A673 (cell line): ENCODE measurements at regions not wholly inside any gene's neighbourhood (a gene's known extent, or its start where the extent isn't known, plus 50 kb on each side); places are given as distances from the start of the nearest gene placed in this dataset.

Experiments
- BruUV-seq: library from RNA; stranded (reverse); fragments of 400-500 nt; replicated peaks from 2 replicates; lab custom pipeline; 2021; lab: Mats Ljungman, UMichigan
- CTCF ChIA-PET: fragments of 300-600 bp; sonication (Branson Sonifier 250); formaldehyde crosslinking; loops from one replicate; lab custom pipeline; 2022; ENCODE audit warnings: antibody characterized with exemption; lab: Charles Lee
- POLR2A ChIA-PET: fragments of 300-600 bp; sonication (Branson Sonifier 250); formaldehyde crosslinking; loops from one replicate; lab custom pipeline; 2022; ENCODE audit warnings: antibody characterized with exemption; ENCODE audit not compliant: low non-redundant PET; lab: Charles Lee
- DNase-seq: peaks from one replicate; pipeline ENCODE4 v3.0.0-alpha.2; 2015; ENCODE audit warnings: low spot score
- H3K27ac ChIP-seq: fragments of 200-600 bp; sonication (generic); 2 replicates; pipeline ENCODE4 v1.5.1; 2016; ENCODE audit warnings: mixed run types, low read depth, mild to moderate bottlenecking, mixed read lengths, antibody characterized with exemption, low read length; ENCODE audit not compliant: poor library complexity, severe bottlenecking
- H3K27me3 ChIP-seq: fragments of 200-600 bp; sonication (generic); replicated peaks from 2 replicates; pipeline ENCODE4 v1.6.1; 2017; ENCODE audit warnings: mixed run types, low read depth, mild to moderate bottlenecking, mixed read lengths, antibody characterized with exemption, low read length; ENCODE audit not compliant: insufficient read depth, poor library complexity
- H3K36me3 ChIP-seq: fragments of 200-600 bp; sonication (generic); 2 replicates; pipeline ENCODE4 v1.6.1; 2016; ENCODE audit warnings: mixed run types, mild to moderate bottlenecking, mixed read lengths, antibody characterized with exemption, low read length; ENCODE audit not compliant: insufficient read depth, poor library complexity, severe bottlenecking
- H3K4me1 ChIP-seq: fragments of 200-600 bp; sonication (generic); 2 replicates; pipeline ENCODE4 v1.6.1; 2017; ENCODE audit warnings: mixed run types, mild to moderate bottlenecking, mixed read lengths, antibody characterized with exemption, low read length; ENCODE audit not compliant: insufficient read depth, poor library complexity, severe bottlenecking
- H3K4me3 ChIP-seq: fragments of 200-600 bp; sonication (generic); 2 replicates; pipeline ENCODE4 v1.5.1; 2016; ENCODE audit warnings: low read depth, mixed run types, mild to moderate bottlenecking, mixed read lengths, low read length; ENCODE audit not compliant: poor library complexity, severe bottlenecking
- H3K9me3 ChIP-seq: fragments of 200-600 bp; sonication (generic); 2 replicates; pipeline ENCODE4 v1.6.1; 2016; ENCODE audit warnings: mixed run types, low read depth, mild to moderate bottlenecking, mixed read lengths, antibody characterized with exemption, low read length; ENCODE audit not compliant: poor library complexity, severe bottlenecking
- EZH2 ChIP-seq: fragments of 200-600 bp; sonication (generic); IDR thresholded peaks from 2 replicates; pipeline ENCODE4 v1.6.1; 2017; ENCODE audit warnings: borderline replicate concordance, low read depth, mild to moderate bottlenecking, mixed read lengths, antibody characterized with exemption, low read length; ENCODE audit not compliant: poor library complexity, severe bottlenecking
- intact Hi-C: fragments of 100-400 bp; cut with micrococcal nuclease; formaldehyde crosslinking; loops from one replicate; pipeline ENCODE4 v1.10.0; 2022; ENCODE audit not compliant: unreplicated experiment
- TF ChIP-seq, protein P1 (sequence below): fragments of 300-800, 200-600 bp; sonication (generic); conservative IDR thresholded peaks from 2 replicates; pipeline ENCODE4 v1.5.1; 2017; ENCODE audit warnings: low read depth, mild to moderate bottlenecking, antibody characterized with exemption, low read length, moderate library complexity, mixed read lengths

DNA sequence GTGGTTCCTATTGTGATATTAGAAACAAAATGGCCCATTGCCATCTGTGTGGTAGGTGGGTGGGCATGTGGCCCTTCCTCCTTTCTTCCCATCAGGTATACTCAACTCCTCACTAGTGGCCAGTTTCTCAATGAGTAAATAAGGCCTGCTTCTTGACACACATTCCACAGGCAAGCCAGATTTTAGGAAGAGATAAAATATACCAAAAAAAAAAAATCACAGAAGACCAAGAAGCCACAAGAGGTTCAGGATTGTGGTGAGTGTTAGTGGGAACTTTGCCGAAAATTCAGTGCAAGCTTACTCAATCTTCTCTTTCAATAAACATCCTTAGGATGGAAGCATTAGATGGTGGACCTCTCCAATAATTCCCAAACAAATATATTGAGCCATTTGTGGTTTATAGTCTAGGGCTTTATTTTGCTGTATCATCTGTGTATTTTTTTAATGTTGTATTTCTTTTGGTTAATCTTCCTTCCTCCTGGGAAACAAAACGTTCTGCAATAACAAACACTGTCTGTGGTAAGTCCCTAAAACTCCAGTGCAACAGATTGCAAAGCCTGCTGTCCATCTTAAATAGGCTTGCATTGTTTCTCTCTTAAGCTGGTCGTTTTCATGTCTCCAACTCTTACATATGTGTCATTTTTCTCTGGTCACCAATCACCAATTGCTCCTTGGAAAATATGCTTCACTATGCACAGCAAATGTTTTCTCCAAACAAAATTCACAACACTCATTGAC is 289.9 kb upstream of the KITLG start:
- intact Hi-C loops = no loop called here
- Histone ChIP-seq H3K4me1 (no peaks in the 10 kb centered on the region), H3K4me3 (no peak overlapping the region), H3K9me3 (no peaks in the 10 kb centered on the region), H3K36me3 (no peaks in the 10 kb centered on the region), H3K27ac (no peak overlapping the region), H3K27me3 (no peaks in the 10 kb centered on the region)
- POLR2A ChIA-PET = no interaction called here
- CTCF ChIA-PET = no interaction called here
- no TSS peak for BruUV-seq
- TF ChIP-seq EZH2 = no peak
- TF ChIP-seq, protein P1, sequence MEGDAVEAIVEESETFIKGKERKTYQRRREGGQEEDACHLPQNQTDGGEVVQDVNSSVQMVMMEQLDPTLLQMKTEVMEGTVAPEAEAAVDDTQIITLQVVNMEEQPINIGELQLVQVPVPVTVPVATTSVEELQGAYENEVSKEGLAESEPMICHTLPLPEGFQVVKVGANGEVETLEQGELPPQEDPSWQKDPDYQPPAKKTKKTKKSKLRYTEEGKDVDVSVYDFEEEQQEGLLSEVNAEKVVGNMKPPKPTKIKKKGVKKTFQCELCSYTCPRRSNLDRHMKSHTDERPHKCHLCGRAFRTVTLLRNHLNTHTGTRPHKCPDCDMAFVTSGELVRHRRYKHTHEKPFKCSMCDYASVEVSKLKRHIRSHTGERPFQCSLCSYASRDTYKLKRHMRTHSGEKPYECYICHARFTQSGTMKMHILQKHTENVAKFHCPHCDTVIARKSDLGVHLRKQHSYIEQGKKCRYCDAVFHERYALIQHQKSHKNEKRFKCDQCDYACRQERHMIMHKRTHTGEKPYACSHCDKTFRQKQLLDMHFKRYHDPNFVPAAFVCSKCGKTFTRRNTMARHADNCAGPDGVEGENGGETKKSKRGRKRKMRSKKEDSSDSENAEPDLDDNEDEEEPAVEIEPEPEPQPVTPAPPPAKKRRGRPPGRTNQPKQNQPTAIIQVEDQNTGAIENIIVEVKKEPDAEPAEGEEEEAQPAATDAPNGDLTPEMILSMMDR = no peak
- DNase-seq = no peak

DNA sequence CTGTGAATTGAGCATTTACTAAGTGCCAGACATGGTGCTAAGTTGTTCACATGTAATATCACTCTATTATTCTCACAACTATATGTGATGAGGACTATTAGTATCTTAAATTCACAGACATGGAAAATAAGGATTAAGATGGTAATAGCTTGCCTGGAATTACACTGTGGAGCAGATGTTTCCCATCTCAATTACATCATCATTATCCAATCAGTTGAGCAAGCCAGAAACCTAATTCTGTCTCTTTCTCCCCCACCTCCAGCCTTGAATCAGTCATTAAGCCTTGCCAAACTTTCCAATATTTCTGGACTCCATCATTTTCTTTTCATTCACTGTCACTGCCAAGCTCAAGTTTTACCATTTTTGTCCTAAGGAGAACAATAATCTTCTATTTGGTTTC is 287.8 kb upstream of the KITLG start:
- Histone ChIP-seq H3K9me3 (no peaks in the 10 kb centered on the region), H3K4me3 (no peak overlapping the region), H3K27me3 (no peaks in the 10 kb centered on the region), H3K4me1 (no peaks in the 10 kb centered on the region), H3K27ac (no peak overlapping the region), H3K36me3 (no peaks in the 10 kb centered on the region)
- TF ChIP-seq, protein P1 = no peak
- no peak for TF ChIP-seq EZH2
- BruUV-seq = no TSS peak
- ChIA-PET POLR2A (no interaction called here), CTCF (no interaction called here)
- intact Hi-C loops = no loop called here
- DNase-seq = no peak

DNA sequence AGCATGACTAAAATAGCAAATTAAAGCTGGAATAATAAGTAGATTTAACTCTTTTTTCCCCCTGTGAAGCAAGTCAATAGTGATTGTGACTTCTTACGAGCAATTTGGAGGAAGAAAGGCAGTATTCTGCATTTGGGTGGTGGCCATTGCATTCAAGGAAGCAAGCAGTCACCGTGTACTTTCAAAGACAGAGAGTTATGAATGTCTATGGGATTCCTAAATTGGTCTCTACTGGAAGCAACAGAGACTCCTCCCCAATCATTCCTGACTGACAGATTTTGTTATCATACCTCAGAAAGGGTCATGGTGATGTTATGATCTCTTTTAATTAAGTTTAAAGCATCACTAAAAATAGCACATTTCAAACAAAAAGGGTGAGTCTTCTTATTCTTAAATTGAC is 287.2 kb upstream of the KITLG start:
- BruUV-seq = no TSS peak
- intact Hi-C loops = no loop called here
- ChIA-PET POLR2A (no interaction called here), CTCF (no interaction called here)
- Histone ChIP-seq H3K9me3 (no peaks in the 10 kb centered on the region), H3K4me1 (no peaks in the 10 kb centered on the region), H3K27ac (no peak overlapping the region), H3K4me3 (no peak overlapping the region), H3K27me3 (no peaks in the 10 kb centered on the region), H3K36me3 (no peaks in the 10 kb centered on the region)
- DNase-seq = no peak
- TF ChIP-seq EZH2 = no peak
- TF ChIP-seq, protein P1 = no peak
